T-helper 2 cell treated with Interferon-gamma antibody and Interleukin-4, amounts not matched to agents 100 ng/mL and 5 ng/mL, for 36 hours (primary cell): ENCODE measurements at regions not wholly inside any gene's neighbourhood (a gene's known extent, or its start where the extent isn't known, plus 50 kb on each side); places are given as distances from the start of the nearest gene placed in this dataset.
"Not testable (repeated sequence)": the region's sequence is repeated elsewhere in the genome, so short reads cannot be mapped to it uniquely, and the experiment has no call there.

ENCODE experiments used
- intact Hi-C: fragments of 100-400 bp; cut with micrococcal nuclease; formaldehyde crosslinking; loops from one replicate; pipeline ENCODE4 v1.15.1; 2023

- intact Hi-C loops: no loop called here
These were observed 54.7 kb upstream of the PGM2 start for GRCh38 chr4:37771771-37772170.

- intact Hi-C loops: no loop called here
These were observed 56.5 kb upstream of the PGM2 start for GRCh38 chr4:37770016-37770415.

DNA sequence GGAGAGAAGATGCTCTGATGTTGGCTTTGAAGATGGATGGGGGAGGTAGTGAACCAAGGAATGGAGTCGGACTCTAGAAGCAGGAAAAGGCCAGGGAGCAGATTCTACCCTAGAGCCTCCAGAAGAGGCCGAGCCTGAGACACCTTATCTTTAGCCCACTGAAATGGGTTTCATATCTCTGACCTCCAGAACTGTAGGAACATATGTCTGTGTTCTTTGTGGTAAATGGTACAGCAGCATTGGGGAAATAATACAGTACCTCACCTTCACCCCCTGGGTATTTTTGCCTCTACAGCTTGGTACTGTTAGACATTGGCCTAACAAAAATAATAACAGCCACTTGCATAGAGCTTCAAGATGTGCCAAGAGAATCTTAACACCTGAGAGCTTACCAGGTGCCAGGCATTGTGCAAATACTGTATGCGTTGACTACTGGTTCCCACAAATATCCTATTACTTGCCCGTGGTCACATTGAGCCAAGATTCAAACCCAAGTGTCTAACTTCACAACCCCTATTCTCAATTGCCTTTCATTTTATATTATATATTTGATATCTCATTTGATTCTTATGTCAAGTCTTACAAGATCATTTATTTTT lies 57.0 kb upstream of the PGM2 start:
- intact Hi-C loops: no loop called here

DNA sequence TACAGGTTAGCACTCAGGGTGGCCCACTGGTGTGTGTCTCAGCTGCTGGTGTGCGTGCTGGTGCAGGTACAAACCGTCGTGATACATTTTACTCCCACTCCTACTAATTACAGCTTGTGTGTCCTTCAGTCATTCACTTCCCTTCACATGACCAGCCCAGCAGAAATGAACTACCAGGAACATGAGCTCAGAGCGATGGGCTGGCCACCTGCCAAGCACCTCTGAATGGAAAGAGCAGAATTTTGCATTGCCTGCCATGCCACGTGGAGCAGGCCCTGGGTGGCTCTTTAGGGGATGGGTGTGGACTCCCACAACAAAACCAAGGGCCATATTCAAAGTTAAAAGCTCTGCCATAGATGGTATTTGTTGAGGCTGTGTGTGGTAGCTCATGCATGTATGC lies 58.9 kb upstream of the PGM2 start:
- intact Hi-C loops: no loop called here

- intact Hi-C loops: no loop called here
These were observed 59.5 kb upstream of the PGM2 start for GRCh38 chr4:37767019-37767418.

- intact Hi-C loops: no loop called here
These were observed 60.7 kb upstream of the PGM2 start for GRCh38 chr4:37765741-37766140.

- intact Hi-C loops: no loop called here
These were observed 62.7 kb upstream of the PGM2 start for GRCh38 chr4:37763831-37764230.

DNA sequence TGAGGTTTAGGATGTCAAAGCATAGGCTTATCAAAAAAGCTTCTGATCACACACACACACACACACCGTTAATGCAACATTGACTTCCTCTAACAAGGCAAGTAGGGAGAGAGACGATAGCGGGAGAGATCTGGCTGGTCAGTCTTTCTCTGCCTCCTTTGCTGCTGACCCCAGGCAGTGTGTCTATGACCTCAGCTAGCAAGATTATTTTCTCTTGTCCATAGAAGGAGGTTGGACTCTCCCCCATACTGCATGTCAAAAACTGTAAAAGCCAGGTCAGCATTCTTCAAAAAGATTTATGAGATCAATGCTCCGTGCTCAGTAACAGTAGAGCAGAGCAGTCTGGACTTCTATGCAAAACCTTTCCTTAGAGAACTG lies 63.5 kb upstream of the PGM2 start:
- intact Hi-C loops: no loop called here

DNA sequence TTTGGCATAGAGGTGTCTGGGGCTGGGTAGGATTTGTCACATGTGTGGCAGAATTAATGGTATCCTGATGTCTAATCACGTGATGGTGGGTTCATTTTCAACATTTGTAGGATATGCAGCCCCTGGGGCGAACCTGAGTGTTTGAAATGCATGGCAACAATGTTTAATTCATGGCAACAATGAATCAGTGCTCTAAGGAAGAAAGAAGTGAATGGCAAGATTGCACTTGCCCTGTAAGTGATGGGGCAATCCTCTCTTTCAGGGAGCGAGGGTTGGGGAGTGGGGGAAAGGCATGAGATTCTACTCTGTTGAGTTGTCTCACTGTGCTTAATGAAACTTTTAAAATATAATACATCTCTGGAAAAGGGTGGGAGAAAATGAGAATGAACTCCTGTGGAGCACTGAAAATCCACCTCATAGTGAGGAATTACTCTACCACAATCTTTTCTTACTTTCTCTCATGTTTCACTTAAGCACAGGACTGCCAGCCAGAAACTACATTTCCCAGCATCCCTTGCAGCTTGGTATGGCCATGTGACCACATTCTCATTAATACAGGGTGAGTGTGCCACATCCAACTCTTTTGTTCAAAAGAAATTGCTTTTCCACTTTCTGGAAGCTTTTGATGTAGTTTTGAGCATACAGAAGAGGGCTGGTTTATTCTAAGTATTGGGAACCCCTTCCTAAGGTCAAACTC lies 64.0 kb upstream of the PGM2 start:
- intact Hi-C loops: no loop called here

DNA sequence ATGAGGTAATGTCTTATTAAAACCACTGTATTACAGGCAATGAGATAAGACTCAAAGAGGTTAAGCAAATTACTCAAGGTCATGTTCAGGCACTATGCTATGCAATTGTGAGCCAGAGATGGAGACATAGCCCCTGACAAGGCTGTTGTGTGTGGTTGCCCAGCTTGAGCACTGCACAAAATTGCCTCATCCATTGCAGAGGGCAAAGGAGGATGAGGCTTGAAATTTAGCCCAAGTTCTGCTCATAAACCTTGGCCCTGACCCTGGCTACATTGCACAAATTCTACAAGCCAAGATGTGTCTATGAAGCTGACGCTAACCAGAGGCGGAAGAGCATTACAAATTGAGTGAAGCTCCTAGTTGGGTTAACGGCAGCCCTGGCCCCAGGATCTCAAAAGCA lies 65.6 kb upstream of the PGM2 start:
- intact Hi-C loops: no loop called here

- intact Hi-C loops: no loop called here
These were observed 66.7 kb upstream of the PGM2 start for GRCh38 chr4:37759833-37760232.

DNA sequence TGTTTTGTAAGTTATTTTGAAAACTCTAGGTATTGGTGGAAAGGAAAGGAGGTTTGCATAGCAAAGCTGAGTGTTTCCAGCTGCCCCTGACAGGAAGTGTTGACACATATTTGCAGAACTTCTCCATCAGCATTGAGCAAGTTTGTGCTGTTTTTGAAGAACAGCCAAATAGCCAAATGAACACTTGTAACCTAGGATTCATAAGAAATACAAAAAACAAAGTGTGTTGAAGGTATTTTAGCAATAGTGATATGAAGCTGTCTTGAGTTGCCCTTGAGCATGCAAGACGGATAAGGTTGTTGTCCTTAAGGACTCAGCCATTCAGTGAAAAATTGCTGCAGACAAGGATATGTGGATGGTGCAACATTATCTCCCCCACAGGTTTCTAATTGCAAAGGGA lies 68.3 kb upstream of the PGM2 start:
- intact Hi-C loops: no loop called here

GRCh38 chr4:37757761-37758160 lies 68.7 kb upstream of the PGM2 start:
- intact Hi-C loops: no loop called here

DNA sequence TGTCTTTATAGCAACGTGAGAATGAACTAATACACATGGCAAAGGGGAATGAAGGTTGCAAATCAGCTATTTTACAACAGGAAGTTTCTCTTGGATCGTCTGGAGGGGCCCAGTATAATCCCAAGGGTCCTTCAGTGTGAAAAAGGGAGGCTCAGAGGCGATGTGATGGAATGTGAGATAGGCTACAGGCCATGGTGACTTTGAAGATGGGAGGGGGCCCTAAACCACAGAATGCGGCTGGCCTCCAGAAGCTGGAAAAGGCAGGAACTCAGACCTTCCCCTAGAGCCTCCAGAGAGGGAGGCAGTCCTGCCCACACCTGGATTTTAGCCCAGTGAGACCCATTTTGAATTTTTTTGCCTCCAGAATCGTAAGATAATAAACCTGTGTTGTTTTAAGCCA lies 69.4 kb upstream of the PGM2 start:
- intact Hi-C loops: no loop called here

GRCh38 chr4:37754410-37755185 lies 68.4 kb upstream of the RELL1 start:
- intact Hi-C loops: loop anchor here (5.0 kb wide), 1 partner anchor 37 kb away; no protein-coding TSS in a partner anchor

DNA sequence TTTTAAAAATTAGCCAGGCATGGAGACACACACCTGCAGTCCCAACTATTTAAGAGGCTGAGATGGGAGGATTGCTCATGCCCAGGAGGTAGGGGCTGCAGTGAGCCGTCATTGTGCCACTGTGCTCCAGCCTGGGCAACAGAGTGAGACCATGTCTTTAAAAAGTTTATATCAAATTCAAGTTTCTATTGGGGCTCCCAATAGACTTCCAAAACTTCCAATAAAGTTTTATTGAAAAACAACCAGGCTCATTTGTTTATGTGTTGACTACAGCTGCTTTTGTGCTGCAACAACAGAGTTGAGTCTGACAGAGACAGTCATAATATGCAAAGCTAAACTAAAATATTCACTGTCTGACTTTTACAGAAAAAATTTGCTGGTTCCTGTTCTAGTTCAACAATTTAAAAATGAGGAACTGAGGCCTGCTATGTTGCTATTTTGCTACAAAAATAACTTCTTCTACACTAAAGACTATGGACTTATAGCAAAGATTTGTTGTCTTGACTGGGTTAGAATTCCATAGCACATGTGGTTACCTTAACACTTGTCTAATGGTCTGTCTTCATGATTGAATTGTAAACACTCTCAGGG lies 63.3 kb upstream of the RELL1 start:
- intact Hi-C loops: no loop called here

DNA sequence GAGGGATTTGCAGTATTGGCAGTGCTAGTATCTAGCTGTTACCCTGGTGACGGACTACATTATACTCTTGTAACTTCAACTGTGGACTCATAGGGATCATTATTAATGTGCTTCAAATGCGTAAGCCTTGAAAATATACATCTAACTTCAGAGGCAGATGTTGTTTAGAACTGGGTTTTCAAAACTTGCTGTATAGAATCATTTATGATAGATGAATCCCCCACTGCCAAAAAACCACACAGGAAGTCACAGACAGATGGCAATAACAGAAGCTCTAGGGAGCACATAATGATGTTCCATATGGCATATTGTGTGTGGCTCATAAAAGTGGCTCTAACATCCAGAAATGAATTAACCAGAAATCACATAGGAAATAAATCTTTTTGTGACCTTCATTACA lies 62.3 kb upstream of the RELL1 start:
- intact Hi-C loops: no loop called here

DNA sequence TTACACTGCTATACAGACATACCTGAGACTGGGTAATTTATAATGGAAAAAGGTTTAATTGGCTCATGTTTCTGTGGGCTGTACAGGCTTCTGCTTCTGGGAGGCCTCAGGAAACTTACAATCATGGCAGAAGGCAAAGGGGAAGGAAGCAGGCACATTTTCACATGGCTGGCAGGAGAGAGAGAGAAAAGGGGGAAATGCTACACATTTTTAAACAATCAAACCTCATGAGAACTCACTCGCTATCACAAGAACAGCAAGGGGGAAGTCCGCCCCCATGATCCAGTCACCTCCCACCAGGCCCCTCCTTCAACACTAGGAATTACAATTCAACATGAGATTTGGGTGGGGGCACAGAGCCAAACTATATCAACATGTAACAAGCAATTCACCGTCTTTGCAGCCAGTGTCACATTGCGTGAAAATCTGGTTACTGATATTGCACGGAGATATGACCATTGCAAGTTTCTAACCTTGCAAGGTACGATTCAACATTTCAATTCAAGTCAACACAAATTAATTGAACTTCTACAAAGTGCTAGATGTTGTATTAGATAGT lies 61.7 kb upstream of the RELL1 start:
- intact Hi-C loops: no loop called here

- intact Hi-C loops: not testable (repeated sequence)
These were observed 60.7 kb upstream of the RELL1 start for GRCh38 chr4:37746852-37747251.

DNA sequence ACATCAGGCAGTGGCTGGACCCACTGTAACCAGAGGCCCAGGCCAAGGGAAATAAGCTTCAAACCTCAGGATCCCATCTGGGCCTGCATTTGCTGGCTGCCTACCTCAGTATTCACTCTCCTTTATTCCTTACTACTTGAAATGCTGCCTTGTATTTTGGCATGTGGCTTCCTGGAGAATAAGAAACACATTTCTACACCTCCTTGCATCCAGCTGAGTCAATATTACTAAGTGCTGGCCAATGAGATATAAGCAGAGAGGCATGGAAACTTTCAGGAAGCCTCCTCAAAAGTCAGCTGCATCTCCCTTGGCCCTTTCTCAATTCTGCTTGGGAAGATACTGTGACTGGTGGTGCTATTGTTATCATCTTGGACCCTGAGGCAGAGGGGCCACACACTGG lies 59.8 kb upstream of the RELL1 start:
- intact Hi-C loops: no loop called here

- intact Hi-C loops: no loop called here
These were observed 56.0 kb upstream of the RELL1 start for GRCh38 chr4:37742149-37742548.

DNA sequence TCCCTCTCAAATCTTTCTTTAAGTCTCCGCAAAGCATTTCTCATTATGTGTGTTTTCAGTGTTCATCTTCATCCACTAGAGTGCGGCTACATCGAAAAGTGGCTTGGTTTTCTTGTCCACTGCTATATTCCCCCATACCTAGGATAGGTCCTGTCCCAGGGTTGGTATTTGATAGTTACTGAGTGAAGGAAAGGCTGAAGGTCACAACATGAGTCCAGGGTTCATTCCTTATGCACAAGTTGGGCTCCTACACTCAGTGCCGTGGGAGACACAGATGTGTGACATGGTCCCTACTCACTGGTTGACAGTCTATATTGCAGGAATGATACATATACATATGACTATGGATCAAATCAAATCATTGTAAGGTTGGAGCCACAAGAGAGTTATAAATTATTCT lies 55.4 kb upstream of the RELL1 start:
- intact Hi-C loops: no loop called here
